ENCODE measurements at regions not wholly inside any gene's neighbourhood (a gene's known extent, or its start where the extent isn't known, plus 50 kb on each side); places are given as distances from the start of the nearest gene placed in this dataset.
A peak's percentile ranks its signal among the peaks of the same experiment; 100 is the strongest.

GRCh38 chr6:139518556-139519091, 144.2 kb upstream of the CITED2 start (continued):
- no peak for TF ChIP-seq POU5F1 (IDR thresholded peaks at IDR 0.05; ENCODE audit: borderline replicate concordance, low read depth, low read length, partially characterized antibody)
- TF ChIP-seq GATAD2A (IDR thresholded peaks at IDR 0.05), result peak; percentile 97
- TF ChIP-seq EWSR1 (IDR thresholded peaks at IDR 0.05; ENCODE audit: borderline replicate concordance, low read depth, partially characterized antibody), result no peak
- TF ChIP-seq XRCC4 (IDR thresholded peaks at IDR 0.05; ENCODE audit: extremely low read depth, insufficient read depth, insufficient read length), result no peak
- 0 out of 2 replicates have a peak, but pooled peaks have one; percentile 32 for TF ChIP-seq ZKSCAN1 (IDR thresholded peaks at IDR 0.05; ENCODE audit: low read depth, low read length)
- 0 out of 2 replicates have a peak, but pooled peaks have one; percentile 8 for TF ChIP-seq ZKSCAN8 (CRISPR knock-in tag; IDR thresholded peaks at IDR 0.05)
- no peak for TF ChIP-seq SLC30A9 (CRISPR knock-in tag; IDR thresholded peaks at IDR 0.05)
- TF ChIP-seq ZNF133 (CRISPR knock-in tag; IDR thresholded peaks at IDR 0.05), result no peak
- no peak for TF ChIP-seq ATF3 (IDR thresholded peaks at IDR 0.05)
- no peak for TF ChIP-seq ATF3 (CRISPR knock-in tag; conservative IDR thresholded peaks at IDR 0.05)
- no peak for TF ChIP-seq CHD2 (IDR thresholded peaks at IDR 0.05; ENCODE audit: low read depth, low read length)
- no peak for TF ChIP-seq ZNF444 (CRISPR knock-in tag; IDR thresholded peaks at IDR 0.05)
- 0 out of 4 replicates have a peak, but pooled peaks of 1 of the 2 experiments have one; percentile 36 for TF ChIP-seq ZNF318 (IDR thresholded peaks at IDR 0.05; ENCODE audit: borderline replicate concordance in 1 of 2, low read depth in 1 of 2)
- no peak for TF ChIP-seq NEUROD1 (IDR thresholded peaks at IDR 0.05; ENCODE audit: borderline replicate concordance, low read depth, low read length, partially characterized antibody)
- no peak for TF ChIP-seq FUS (optimal IDR thresholded peaks at IDR 0.05; ENCODE audit: low read depth, low read length)
- TF ChIP-seq HDAC8 (tag; IDR thresholded peaks at IDR 0.05), result no peak

All from K562 (cell line).